Naive thymus-derived CD4-positive, alpha-beta T cell (primary cell): ENCODE measurements at regions not wholly inside any gene's neighbourhood (a gene's known extent, or its start where the extent isn't known, plus 50 kb on each side); places are given as distances from the start of the nearest gene placed in this dataset.

Experiments used
- ATAC-seq: fragments of 150-1000 bp; cut with Tn5 transposase; 2 replicates; pipeline ENCODE4 v1.10.0; 2021; ENCODE audit warnings: mild to moderate bottlenecking, moderate library complexity
- CTCF ChIA-PET: fragments of 350-600 bp; sonication (Branson Sonifier 250); formaldehyde crosslinking; loops from one replicate; lab custom pipeline; 2021; ENCODE audit warnings: antibody characterized with exemption; lab: Charles Lee
- POLR2A ChIA-PET: fragments of 350-600 bp; sonication (Branson Sonifier 250); formaldehyde crosslinking; loops from one replicate; lab custom pipeline; 2021; ENCODE audit warnings: antibody characterized with exemption, inconsistent platforms; lab: Charles Lee
- DNase-seq, 9 donors: peaks; one replicate each; pipeline versions ENCODE4 v3.0.0 to v3.0.0-alpha.2; 2020 to 2022; ENCODE audit warnings: mixed read lengths in 1 of 9
- H3K27ac ChIP-seq: one replicate; pipeline ENCODE4 v1.7.0; 2013; ENCODE audit warnings: mild to moderate bottlenecking, low read depth, low read length, moderate library complexity
- H3K27me3 ChIP-seq, 2 donors: one replicate each; pipeline ENCODE4 v1.7.0; 2013; ENCODE audit warnings: low read length in 2 of 2, mild to moderate bottlenecking in 2 of 2, moderate library complexity in 2 of 2; ENCODE audit not compliant: control insufficient read depth in 2 of 2, insufficient read depth in 2 of 2
- H3K36me3 ChIP-seq, 3 experiments: 1 replicate in 2 of 3; 2 replicates in 1 of 3; pipeline ENCODE4 v1.7.0; 2013; ENCODE audit warnings: low read length in 3 of 3, mild to moderate bottlenecking in 3 of 3, moderate library complexity in 1 of 3; ENCODE audit not compliant: insufficient read depth in 3 of 3, control insufficient read depth in 2 of 3
- H3K4me1 ChIP-seq, 2 donors: one replicate each; pipeline ENCODE4 v1.7.0; 2013; ENCODE audit warnings: low read length in 2 of 2, mild to moderate bottlenecking in 2 of 2, moderate library complexity in 1 of 2; ENCODE audit not compliant: control insufficient read depth in 2 of 2, insufficient read depth in 2 of 2
- H3K4me3 ChIP-seq: 2 replicates; pipeline ENCODE4 v1.7.0; 2013; ENCODE audit warnings: mild to moderate bottlenecking, low read length
- H3K9me3 ChIP-seq, 3 experiments: 1 replicate in 2 of 3; 2 replicates in 1 of 3; pipeline ENCODE4 v1.7.0; 2013; ENCODE audit warnings: low read length in 3 of 3; ENCODE audit not compliant: control insufficient read depth in 2 of 3
- H3K27ac Mint-ChIP-seq, 9 donors: one replicate each; pipeline ENCODE4 v1.8.0; 2020 to 2022; ENCODE audit warnings: mixed read lengths in 9 of 9, mild to moderate bottlenecking in 8 of 9, moderate library complexity in 5 of 9, inconsistent platforms in 2 of 9
- H3K27me3 Mint-ChIP-seq, 5 donors: one replicate each; pipeline ENCODE4 v1.8.0; 2021 to 2022; ENCODE audit warnings: mixed read lengths in 5 of 5, mild to moderate bottlenecking in 1 of 5
- H3K36me3 Mint-ChIP-seq, 5 donors: one replicate each; pipeline ENCODE4 v1.8.0; 2020 to 2022; ENCODE audit warnings: mixed read lengths in 5 of 5, mild to moderate bottlenecking in 3 of 5, inconsistent platforms in 1 of 5
- H3K4me1 Mint-ChIP-seq, 7 donors: one replicate each; pipeline ENCODE4 v1.8.0; 2020 to 2022; ENCODE audit warnings: mixed read lengths in 7 of 7, mild to moderate bottlenecking in 3 of 7, inconsistent platforms in 1 of 7
- H3K4me3 Mint-ChIP-seq, 10 donors: one replicate each; pipeline ENCODE4 v1.8.0; 2020 to 2022; ENCODE audit warnings: mild to moderate bottlenecking in 10 of 10, mixed read lengths in 10 of 10, moderate library complexity in 6 of 10, inconsistent platforms in 2 of 10
- H3K9me3 Mint-ChIP-seq, 11 donors: one replicate each; pipeline ENCODE4 v1.8.0; 2020 to 2022; ENCODE audit warnings: mixed read lengths in 11 of 11, mild to moderate bottlenecking in 4 of 11, inconsistent platforms in 1 of 11, moderate library complexity in 1 of 11
- intact Hi-C, 2 donors: fragments of 100-400 bp; cut with micrococcal nuclease; formaldehyde crosslinking; loops; one replicate each; pipeline ENCODE4 v1.15.1; 2023

- Histone ChIP-seq H3K9me3 (peaks cover 0 to 4% (median 0%) of the 10 kb centered on the region in 3 experiments), H3K4me1 (no peaks in the 10 kb centered on the region), H3K27ac (no peak overlapping the region), H3K27me3 (no peaks in the 10 kb centered on the region), H3K4me3 (no peak overlapping the region), H3K36me3 (no peaks in the 10 kb centered on the region)
- H3K4me3 Mint-ChIP-seq, result no peak overlapping the region
- ChIA-PET CTCF (no interaction called here), POLR2A (no interaction called here)
- no peak overlapping the region for H3K27ac Mint-ChIP-seq
- no peaks in the 10 kb centered on the region for H3K27me3 Mint-ChIP-seq
- H3K36me3 Mint-ChIP-seq, result peaks cover 0 to 3% (median 0%) of the 10 kb centered on the region in 5 donors
- DNase-seq (no peak), ATAC-seq (no peak)
- no peaks in the 10 kb centered on the region for H3K4me1 Mint-ChIP-seq
- H3K9me3 Mint-ChIP-seq, result peaks cover 2 to 31% (median 6%) of the 10 kb centered on the region in 11 donors
- intact Hi-C loops, result no loop called here
These were observed 1113.4 kb upstream of the MIR17HG start for GRCh38 chr13:90233933-90234672.

- no peaks in the 10 kb centered on the region for H3K4me1 ChIP-seq
- Mint-ChIP-seq H3K4me3 (no peak overlapping the region), H3K4me1 (no peaks in the 10 kb centered on the region), H3K27me3 (no peaks in the 10 kb centered on the region), H3K36me3 (no peaks in the 10 kb centered on the region), H3K27ac (no peak overlapping the region), H3K9me3 (peaks cover 0 to 27% (median 6%) of the 10 kb centered on the region in 11 donors)
- no peak overlapping the region for H3K4me3 ChIP-seq
- ATAC-seq, result no peak
- no peak overlapping the region for H3K27ac ChIP-seq
- ChIA-PET CTCF (no interaction called here), POLR2A (no interaction called here)
- intact Hi-C loops, result no loop called here
- no peaks in the 10 kb centered on the region for H3K27me3 ChIP-seq
- H3K9me3 ChIP-seq, result no peaks in the 10 kb centered on the region
- no peaks in the 10 kb centered on the region for H3K36me3 ChIP-seq
- no peak for DNase-seq
These were observed 1109.6 kb upstream of the MIR17HG start for GRCh38 chr13:90237852-90238251.

- no peak overlapping the region for H3K27ac ChIP-seq
- H3K9me3 ChIP-seq, result no peaks in the 10 kb centered on the region
- POLR2A ChIA-PET, result no interaction called here
- H3K27me3 ChIP-seq, result no peaks in the 10 kb centered on the region
- ATAC-seq (no peak), DNase-seq (no peak)
- no peak overlapping the region for H3K27ac Mint-ChIP-seq
- H3K4me3 ChIP-seq, result no peak overlapping the region
- no peaks in the 10 kb centered on the region for H3K27me3 Mint-ChIP-seq
- peaks cover 0 to 27% (median 6%) of the 10 kb centered on the region in 11 donors for H3K9me3 Mint-ChIP-seq
- H3K4me3 Mint-ChIP-seq, result no peak overlapping the region
- H3K36me3 ChIP-seq, result no peaks in the 10 kb centered on the region
- H3K4me1 ChIP-seq, result no peaks in the 10 kb centered on the region
- H3K36me3 Mint-ChIP-seq, result no peaks in the 10 kb centered on the region
- CTCF ChIA-PET, result no interaction called here
- no peaks in the 10 kb centered on the region for H3K4me1 Mint-ChIP-seq
- intact Hi-C loops, result no loop called here
These were observed 1109.1 kb upstream of the MIR17HG start for GRCh38 chr13:90238413-90238812.

DNA sequence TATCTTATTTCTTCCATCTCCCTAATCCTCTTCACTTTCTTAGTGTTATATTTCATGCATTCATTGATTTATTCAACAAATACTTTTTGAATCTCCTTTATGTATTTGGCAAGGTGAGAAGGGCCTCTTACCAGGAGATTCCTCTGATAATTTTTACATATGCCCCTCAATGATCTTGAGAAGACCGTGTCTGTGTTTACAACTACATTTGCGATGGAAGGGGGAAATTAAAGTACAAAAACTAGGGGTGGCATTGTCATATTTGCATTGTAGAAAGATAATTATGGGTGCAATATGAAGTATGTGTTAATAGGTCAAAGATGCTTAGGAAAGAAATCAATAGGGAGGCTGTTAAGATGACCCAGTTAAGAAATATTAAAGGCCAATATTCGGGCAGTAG, 1108.4 kb upstream of the MIR17HG start:
- Mint-ChIP-seq H3K27me3 (no peaks in the 10 kb centered on the region), H3K27ac (no peak overlapping the region), H3K4me1 (no peaks in the 10 kb centered on the region), H3K36me3 (no peaks in the 10 kb centered on the region), H3K4me3 (no peak overlapping the region), H3K9me3 (peaks cover 0 to 27% (median 6%) of the 10 kb centered on the region in 11 donors)
- CTCF ChIA-PET, result no interaction called here
- Histone ChIP-seq H3K36me3 (no peaks in the 10 kb centered on the region), H3K27me3 (no peaks in the 10 kb centered on the region), H3K4me1 (no peaks in the 10 kb centered on the region), H3K9me3 (no peaks in the 10 kb centered on the region), H3K27ac (no peak overlapping the region), H3K4me3 (no peak overlapping the region)
- intact Hi-C loops, result no loop called here
- DNase-seq (no peak), ATAC-seq (no peak)
- POLR2A ChIA-PET, result no interaction called here

- H3K27ac ChIP-seq, result no peak overlapping the region
- no peak overlapping the region for H3K4me3 Mint-ChIP-seq
- no peaks in the 10 kb centered on the region for H3K36me3 Mint-ChIP-seq
- intact Hi-C loops, result no loop called here
- no peaks in the 10 kb centered on the region for H3K4me1 ChIP-seq
- peaks cover 0 to 29% (median 9%) of the 10 kb centered on the region in 11 donors for H3K9me3 Mint-ChIP-seq
- CTCF ChIA-PET, result no interaction called here
- H3K36me3 ChIP-seq, result no peaks in the 10 kb centered on the region
- POLR2A ChIA-PET, result no interaction called here
- H3K27me3 ChIP-seq, result no peaks in the 10 kb centered on the region
- H3K4me3 ChIP-seq, result no peak overlapping the region
- H3K9me3 ChIP-seq, result no peaks in the 10 kb centered on the region
- no peaks in the 10 kb centered on the region for H3K4me1 Mint-ChIP-seq
- no peak for DNase-seq
- no peaks in the 10 kb centered on the region for H3K27me3 Mint-ChIP-seq
- no peak overlapping the region for H3K27ac Mint-ChIP-seq
- no peak for ATAC-seq
These were observed 1101.5 kb upstream of the MIR17HG start for GRCh38 chr13:90246005-90246404.

- DNase-seq, result no peak
- no peaks in the 10 kb centered on the region for H3K27me3 Mint-ChIP-seq
- no peak overlapping the region for H3K4me3 Mint-ChIP-seq
- peaks cover 0 to 29% (median 9%) of the 10 kb centered on the region in 11 donors for H3K9me3 Mint-ChIP-seq
- H3K4me1 ChIP-seq, result no peaks in the 10 kb centered on the region
- no peaks in the 10 kb centered on the region for H3K36me3 Mint-ChIP-seq
- intact Hi-C loops, result no loop called here
- ATAC-seq, result no peak
- H3K4me3 ChIP-seq, result no peak overlapping the region
- POLR2A ChIA-PET, result no interaction called here
- H3K4me1 Mint-ChIP-seq, result no peaks in the 10 kb centered on the region
- H3K27me3 ChIP-seq, result no peaks in the 10 kb centered on the region
- H3K27ac ChIP-seq, result no peak overlapping the region
- no peaks in the 10 kb centered on the region for H3K9me3 ChIP-seq
- no peaks in the 10 kb centered on the region for H3K36me3 ChIP-seq
- H3K27ac Mint-ChIP-seq, result no peak overlapping the region
- CTCF ChIA-PET, result no interaction called here
These were observed 1100.7 kb upstream of the MIR17HG start for GRCh38 chr13:90246687-90247345.

- H3K27me3 ChIP-seq, result no peaks in the 10 kb centered on the region
- Mint-ChIP-seq H3K36me3 (no peaks in the 10 kb centered on the region), H3K9me3 (peaks cover 3 to 47% (median 17%) of the 10 kb centered on the region in 11 donors), H3K27ac (no peak overlapping the region), H3K27me3 (no peaks in the 10 kb centered on the region), H3K4me1 (no peaks in the 10 kb centered on the region), H3K4me3 (no peak overlapping the region)
- H3K4me3 ChIP-seq, result no peak overlapping the region
- ChIA-PET CTCF (no interaction called here), POLR2A (no interaction called here)
- DNase-seq, result no peak
- ATAC-seq, result no peak
- no peak overlapping the region for H3K27ac ChIP-seq
- intact Hi-C loops, result no loop called here
- H3K36me3 ChIP-seq, result no peaks in the 10 kb centered on the region
- no peaks in the 10 kb centered on the region for H3K9me3 ChIP-seq
- no peaks in the 10 kb centered on the region for H3K4me1 ChIP-seq
These were observed 1093.7 kb upstream of the MIR17HG start for GRCh38 chr13:90253806-90254205.
